GM18498 (cell line): ENCODE measurements at regions not wholly inside any gene's neighbourhood (a gene's known extent, or its start where the extent isn't known, plus 50 kb on each side); places are given as distances from the start of the nearest gene placed in this dataset.

Experiments
- ATAC-seq: cut with Tn5 transposase; IDR thresholded peaks from one replicate; pipeline ENCODE4 v1.9.1; 2021; ENCODE audit warnings: mild to moderate bottlenecking, moderate library complexity; ENCODE audit not compliant: unreplicated experiment

DNA sequence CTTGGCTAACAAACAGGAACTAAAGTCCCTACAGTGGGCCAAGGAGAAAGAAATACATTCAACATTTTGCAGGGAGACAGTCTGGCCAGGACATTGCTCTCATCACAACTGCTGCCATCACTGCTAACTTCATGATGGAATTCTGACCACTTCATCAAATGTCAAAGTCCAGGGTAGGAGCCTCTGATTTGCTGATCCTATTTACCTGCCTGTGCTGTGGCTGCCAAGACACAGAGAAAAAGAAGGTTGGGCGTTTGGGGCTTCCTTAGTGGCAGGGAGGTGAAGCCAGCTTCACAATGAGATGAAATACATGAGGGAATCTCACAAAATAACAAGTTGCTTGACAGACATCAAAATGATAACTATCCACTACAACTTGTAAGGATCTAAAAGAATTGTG, 343.9 kb upstream of the CADM1 start:
- ATAC-seq, result no peak

DNA sequence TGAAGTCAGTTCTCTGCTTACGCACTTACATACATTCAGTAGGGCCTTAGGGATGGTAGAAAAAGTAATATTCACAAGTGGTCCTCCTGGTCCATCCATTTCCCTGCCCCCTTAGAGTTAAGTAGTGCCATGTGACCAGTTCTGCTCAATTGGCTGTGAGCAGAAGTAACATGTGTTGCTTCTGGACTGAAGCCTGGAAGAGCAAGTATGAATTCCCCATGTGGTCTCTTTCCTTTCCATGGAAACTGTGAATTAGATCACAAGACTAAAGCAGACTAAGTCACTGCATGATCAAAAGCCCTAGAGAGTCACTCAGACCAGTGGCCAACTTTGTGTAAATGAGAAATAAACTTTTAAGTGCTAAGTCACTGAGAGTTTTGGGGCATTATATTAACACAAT, 341.7 kb upstream of the CADM1 start:
- ATAC-seq, result no peak

DNA sequence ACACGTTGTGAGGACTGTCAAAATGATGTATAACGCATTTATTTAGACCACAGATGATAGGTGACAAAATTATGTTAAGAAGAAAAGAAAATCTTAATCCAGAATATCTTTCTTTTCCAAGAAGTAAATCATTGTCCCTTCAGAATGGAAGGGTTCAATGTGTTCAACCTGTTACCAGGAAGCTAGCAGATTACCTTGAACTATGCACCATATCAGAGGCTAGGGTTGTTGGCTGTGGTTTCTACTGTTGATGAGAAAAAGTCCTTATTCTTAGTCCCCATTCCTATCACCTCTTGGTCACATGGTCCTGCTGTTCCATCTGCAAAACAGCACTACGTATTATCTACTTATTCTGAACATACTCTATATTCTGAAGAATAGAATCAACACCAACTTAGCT, 339.5 kb upstream of the CADM1 start:
- no peak for ATAC-seq

DNA sequence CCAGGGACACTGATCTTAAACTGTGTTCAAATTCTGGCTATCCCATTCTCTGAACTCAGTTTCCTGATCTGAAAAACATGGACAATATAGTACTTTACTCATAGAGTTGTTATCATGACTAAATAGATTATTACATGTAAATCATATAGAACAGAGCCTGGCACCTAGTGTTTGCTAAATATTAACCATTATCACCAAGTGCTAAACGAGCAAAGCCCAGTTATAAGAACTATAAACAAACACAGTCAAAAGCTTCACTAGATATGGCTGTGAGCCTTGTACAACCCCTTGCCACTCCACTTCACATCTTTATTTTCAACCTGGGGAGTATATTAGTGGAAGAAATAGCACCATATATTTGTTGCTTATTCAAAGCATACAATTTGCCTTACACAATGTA, 338.9 kb upstream of the CADM1 start:
- no peak for ATAC-seq

DNA sequence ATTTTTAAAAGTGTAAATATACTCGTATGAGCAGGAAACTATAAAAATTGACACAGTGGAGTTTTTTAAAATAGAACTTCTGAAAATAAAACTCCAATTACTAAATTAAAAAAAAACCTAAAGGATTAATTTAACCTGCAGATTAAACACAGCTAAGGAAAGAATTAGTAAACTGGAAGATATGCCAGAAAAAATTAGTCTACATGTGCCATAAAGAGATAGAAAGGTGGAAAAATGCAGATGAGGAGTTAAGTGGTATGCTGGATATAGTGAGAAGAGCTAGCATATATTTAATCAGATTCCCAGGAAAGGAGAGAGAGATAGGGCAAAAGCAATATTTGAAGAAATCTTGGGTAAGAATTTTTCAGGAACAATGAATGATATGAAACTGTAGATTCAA, 315.8 kb upstream of the CADM1 start:
- ATAC-seq, result no peak

DNA sequence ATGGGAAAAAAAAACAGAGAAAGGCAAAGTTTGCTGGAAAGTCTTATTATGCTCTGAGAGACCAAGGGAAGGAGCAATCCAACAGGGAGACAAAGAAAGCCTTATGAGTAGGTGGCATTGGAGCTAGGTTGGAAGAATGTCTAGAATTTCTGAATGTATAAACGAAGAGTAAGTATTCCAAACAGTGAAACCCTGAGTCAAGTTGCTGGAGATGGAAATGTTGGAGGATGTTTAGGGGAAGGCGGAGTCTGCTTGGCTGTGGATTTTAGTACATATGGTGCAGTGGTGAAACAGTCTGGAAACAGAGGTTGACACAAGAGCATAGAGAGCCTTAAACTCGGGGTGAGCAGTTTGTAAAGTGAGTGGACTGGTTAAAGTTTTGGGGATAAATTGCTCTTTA, 314.8 kb upstream of the CADM1 start:
- no peak for ATAC-seq

DNA sequence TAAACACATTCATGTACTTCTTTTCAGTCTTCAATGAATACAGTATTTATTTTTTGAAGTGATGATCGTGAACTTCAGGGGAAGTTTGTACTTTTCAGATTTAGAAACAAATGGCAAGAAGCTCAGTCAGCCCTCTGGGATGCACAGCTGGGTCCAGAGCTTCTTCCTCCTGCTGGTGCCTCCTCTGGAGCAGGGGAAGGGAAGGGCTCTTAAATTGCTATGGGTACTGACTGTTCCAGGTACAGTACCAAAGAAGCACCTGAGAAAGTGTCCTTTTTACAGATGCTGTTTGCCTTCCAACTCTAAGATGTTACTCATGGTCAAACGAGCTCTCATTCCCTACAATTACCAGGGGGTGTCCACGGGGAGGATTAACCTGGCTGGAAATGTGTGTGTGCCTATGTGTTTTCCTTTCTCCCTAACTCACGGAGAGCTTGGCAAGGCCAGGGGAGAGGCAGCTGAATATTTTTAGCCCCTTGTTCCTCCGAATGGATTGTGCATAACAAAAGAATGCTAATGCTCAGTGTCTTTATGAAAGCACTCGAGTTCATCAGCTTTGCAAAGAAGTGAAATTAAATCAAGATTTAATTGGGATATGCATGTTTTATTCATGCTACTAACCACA, 313.7 kb upstream of the CADM1 start:
- ATAC-seq, result no peak

DNA sequence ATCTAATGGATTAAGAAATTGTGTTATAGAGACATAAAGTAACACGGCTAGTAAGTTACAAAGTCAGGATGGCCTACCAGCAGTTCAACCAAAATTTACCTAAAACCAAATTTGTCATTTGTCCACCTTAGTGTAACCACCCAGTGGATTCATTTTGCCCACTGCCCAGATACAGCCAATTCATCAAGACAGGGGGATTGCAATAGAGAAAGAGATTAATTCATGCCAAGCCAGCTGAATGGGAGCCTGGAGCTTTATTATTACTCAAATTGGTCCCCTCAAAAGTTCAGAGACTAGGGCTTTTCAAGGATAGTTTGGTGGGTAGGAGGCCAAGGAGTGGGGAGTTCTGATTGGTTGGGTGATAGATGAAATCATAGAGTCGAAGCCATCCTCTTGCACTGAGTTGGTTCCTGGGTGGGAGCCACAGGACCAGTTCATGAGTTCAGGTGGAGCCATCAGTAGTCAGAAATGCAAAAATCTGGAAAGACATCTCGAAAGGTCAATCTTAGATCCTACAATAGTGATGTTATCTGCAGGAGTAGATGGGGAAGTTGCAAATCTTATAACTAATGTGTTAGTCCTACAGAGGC, 304.2 kb upstream of the CADM1 start:
- ATAC-seq, result no peak

DNA sequence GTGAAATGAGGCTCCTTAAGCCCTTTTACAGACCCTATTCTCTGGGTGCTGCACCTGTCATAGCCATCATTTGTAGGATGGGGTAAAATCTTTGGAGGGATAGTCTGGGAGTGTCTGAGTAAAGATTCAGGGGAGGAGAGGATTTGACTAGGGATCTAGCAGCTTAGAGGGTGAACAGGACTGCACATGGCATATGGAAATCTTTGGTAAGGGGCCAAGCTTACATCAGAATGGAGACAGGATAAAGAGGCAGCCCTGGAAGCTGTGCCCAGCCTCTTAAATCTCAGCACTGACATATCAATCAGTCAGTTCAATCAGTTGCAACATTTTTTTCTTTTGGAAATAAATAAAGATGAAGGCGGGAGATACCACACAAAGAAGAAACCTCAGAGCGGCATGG, 301.8 kb upstream of the CADM1 start:
- no peak for ATAC-seq

DNA sequence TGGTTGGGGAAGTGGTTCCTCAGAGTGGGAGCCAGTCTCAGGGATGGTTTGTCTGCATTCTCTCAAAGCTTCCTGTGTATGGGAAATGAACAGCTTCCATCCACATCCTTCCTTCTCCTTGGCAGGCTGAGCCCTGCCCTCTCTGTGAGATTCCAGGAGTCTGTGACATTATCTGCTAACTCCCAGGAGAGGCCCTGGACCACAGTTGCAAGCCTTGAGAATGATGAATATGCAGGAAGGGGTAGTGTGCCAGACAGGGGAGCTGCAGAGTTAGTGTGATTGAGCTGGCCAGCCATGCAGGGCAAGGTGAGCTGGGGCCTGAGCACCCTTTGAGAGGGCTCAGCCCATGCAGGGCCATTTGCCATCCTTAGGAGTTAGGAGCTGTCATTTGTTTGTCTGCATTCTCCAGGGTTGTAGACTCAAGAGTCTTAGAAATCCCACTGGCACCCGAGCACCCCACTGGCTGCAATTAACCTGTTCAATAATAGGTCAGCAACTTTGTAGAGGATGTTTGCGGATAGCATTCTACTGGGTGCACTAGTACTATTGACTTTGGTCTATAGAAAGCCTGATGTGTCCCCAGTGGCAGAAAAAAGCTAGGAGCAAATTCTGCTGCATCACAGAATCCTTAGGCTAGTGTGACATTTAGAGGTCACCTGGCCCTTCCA, 299.0 kb upstream of the CADM1 start:
- ATAC-seq, result no peak

DNA sequence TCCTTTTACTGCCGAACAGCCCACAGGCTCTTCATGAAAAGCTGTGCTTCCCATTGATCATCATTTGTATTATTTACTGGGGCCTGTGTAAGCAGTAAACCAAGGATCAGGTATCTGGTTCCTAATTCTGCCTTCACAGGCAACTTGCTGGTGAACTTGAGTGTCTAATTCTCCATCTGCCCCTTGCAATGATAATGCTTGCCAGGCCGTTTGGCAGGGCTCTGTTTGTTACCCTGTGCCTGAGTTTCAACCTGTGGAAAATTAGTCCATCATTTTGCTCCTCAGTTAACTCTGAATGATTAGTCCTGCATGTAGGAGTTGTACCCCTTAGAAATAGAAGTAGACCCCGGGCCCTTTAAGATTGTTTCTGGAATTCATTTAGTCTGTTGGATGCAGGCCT, 298.4 kb upstream of the CADM1 start:
- ATAC-seq, result no peak

DNA sequence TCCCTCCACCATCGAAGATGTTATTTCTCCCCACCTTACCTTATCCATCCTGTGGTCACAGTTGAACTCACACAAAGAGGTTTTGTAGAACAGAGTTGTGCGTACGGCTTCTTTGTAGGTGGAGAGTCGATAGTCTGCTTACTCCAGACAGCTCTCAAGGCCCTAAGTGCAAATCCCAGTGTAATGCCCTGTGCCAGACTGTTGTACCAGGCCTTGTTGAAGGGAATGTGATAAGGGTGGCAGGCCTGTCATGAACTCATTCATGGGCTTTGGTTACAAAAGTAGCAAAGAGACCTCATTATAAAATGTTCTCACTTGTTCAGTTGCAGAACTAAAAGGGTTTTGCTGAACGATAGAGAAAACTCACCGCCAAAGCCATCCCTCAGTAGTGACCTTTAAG, 288.7 kb upstream of the CADM1 start:
- no peak for ATAC-seq

DNA sequence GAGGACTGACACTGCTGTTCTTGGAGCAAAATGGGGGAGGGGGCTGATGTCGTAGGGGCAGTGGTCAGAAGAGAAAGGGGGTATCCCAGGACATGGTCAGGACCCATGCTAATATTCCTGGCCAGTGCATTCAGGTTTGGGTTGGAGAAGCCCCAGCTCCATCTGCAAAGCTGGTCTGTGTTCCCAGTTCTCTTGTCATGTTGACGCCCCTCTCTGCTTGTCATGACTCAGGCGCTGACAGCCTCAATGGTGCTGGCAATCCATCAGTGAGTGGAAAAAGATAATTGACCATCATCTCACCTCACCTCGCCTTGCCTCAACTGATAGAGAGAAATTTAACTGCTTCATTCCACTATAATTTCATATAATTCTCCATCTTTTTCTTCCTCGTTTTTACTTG, 283.1 kb upstream of the CADM1 start:
- no peak for ATAC-seq

DNA sequence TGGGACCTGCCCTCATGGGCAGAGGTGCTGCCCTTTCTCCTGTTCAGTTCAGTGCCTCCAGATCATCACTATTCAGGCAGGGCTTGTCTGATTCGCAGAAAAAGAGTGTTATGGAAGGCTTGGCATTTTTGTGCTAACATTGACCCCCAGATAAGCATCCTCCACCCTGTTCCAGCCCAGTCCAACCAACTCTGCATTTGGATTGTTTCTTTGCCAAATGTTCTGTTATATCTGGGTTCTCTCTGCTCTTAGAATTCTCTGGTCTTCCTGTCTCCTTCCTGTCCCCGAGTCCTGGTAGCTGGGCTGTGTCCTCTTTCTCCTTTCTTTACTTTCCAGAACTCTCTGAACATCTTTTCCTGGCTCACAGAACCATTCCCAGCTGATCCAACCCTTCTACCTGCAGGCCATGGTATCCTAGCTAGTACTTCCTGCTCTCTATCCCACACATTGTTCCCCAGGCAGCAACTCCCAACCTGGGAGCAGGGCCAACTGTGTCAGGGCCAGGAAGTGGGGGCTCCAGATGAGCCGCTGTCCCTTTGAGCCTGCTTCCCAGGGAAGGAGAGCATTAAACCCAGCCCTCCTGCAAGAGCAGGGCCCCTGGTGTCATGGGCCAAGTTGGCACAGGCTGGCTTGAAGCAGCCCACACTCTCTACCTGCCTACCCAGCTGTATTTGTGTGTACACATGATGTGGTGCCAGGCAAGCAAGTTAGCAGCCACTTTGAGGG, 280.7 kb upstream of the CADM1 start:
- no peak for ATAC-seq

DNA sequence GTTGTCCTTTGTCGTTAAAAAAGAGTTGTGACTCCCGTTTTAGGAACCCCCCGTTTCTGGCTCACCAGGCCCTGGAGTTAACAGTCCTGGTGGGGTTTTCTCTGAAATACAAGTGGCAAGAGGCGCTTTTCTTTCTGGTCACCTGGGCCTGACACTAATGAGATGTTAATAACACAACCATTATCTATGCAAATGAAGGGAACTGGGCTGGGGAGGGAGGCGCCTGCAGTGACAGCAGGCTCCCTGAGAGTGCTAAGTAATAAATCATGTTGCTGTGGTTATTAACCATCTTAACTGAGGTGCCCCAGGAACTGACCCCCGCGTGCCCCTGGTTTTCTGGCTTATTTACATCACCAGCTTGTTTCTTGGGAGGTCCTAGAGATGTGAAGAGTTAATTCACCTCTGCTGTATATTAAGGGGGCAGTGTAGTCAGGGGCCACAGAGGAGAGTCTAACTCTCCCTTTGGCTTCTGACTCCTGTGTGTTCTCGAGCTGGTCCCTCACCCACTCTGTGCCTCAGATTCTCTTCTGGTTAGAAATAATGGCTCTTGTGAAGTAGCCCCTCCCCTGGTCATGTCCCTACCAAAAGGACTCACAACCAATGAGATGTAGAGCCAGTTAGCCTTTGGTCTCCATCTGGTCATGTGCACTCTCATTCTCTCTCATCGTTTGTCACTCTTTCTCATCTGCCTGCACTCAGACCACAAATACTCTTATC, 276.6 kb upstream of the CADM1 start:
- no peak for ATAC-seq

DNA sequence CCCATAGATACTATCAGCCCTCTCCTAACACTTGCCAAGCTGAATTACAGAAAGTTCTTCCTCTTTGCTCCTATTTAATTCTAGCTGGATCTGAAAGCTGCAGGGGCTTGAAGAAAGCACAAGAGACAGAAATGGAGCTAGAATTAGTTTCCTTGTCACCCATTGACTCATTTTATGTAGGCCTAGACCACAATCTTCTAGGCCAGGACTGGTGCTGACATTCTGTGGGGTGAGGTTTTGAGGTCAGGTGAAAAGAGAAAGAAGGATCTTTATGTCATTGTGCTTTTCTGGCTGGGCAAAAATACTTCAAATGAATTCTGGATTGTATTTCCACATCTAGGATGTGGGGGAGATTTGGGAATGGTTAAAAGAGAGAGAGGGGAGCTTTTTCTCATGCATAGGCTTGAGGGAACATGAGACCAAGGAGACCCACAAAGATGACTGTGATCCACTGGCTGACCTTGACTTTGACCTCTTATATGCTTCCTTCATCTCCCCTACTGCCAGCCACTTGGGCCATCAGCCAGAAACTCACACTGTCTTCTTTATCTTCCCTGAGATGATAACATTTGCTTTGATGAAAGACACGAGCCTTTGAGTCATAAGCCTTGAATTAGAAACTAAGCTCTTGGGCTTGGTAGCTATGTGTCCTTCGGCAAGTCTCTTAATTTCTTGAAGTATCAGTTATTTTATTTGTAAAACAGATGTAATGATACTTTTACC, 274.9 kb upstream of the CADM1 start:
- no peak for ATAC-seq

DNA sequence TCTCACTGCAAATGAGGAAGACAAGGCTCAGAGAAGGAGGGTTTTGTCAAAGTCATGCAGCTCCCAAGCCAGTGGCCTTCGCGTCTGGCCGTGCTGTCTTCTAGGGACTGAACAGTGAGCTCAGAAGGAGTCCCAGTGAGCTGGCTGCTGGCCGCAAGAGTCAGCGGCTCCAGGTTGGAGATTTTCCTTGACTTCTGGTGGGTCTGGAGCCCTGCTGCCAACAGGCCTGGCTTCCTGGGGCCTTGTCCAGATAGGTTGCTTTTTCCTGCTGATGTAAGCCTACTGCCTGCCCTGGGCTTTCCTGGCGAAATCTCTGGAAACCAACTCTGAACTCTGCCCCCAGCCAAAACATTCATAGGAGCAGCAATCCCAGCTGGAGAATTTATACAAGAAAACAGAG, 272.7 kb upstream of the CADM1 start:
- no peak for ATAC-seq

DNA sequence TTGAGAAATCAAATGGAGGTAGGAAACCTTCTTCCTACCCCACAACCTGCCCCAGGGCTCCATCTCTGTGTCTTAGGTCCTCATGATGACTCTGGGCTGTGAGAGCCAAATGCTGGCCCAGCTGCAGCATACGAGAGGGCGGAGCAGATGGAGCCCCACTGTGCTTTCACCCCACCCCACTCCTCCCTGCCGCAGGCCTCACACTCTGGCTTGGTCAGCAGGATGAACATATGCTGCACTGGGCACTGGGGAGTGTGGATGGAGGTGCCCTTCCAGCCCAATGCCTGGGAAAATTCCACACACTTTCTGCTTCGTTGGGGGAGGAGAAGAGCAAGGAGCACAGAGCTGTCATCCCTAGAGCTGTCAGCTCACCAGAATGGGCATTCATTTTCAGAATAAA, 271.6 kb upstream of the CADM1 start:
- no peak for ATAC-seq

DNA sequence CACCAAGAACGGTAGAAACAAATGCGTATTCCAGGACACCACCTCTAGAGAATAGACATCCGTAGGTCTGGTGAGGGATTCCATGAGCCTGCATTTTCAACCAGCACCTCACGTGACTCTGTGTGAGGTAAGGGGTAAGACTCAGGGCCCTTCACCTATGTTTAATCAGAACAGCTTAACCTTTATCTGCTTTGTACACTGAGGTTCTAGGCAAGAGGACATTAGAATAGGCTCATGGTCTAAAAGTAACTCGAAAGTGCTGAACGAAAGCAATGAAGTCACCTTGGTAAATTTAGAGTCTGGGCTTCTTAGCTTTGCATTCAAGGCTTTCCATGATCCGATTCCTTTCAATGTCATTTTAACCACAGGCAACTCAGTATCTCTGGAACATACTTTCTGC, 270.5 kb upstream of the CADM1 start:
- no peak for ATAC-seq

DNA sequence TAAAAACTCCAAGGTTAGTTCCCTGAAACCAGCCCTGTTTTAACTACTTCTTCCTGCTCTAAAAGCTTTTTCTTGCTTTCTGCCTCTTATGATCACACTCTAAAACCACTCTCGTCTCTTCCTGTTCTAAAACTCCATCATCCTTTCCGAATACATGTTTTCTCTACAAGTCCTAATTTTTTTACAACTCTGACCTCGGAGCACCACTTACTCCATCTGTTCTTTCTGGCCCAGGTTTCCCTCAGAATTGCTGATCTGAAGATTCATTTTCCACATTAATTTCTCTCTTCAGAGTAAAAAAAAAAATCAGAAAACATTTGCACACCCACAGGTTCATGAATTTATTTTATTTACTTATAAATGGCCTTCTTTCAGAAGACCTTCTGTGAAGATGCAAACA, 265.7 kb upstream of the CADM1 start:
- ATAC-seq, result no peak

DNA sequence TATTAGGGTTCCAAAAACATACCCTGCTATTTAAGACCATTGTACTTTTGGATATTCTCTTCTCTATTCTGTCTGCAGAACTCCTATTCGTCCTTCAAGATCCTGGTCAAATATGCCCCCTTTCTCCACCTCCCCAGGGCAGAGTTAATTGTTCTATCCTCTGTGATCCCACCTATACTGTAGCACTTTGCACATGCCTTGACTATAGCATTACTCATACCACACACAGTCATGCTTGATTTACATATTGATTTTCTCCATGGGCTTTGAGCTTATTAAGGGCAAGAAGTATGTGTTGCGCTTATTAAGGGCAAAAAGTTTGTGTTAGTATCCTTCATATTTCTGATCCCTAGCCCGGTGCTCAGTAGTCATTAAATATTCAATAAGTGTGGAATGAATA, 263.7 kb upstream of the CADM1 start:
- no peak for ATAC-seq
